H4 (cell line): ENCODE measurements at regions not wholly inside any gene's neighbourhood (a gene's known extent, or its start where the extent isn't known, plus 50 kb on each side); places are given as distances from the start of the nearest gene placed in this dataset.

Source experiments
- DNase-seq: peaks from one replicate; pipeline ENCODE4 v3.0.0-alpha.2; 2015; ENCODE audit warnings: low spot score

- no peak for DNase-seq
These were observed 127.5 kb upstream of the CDH13 start for GRCh38 chr16:82499302-82499701.

GRCh38 chr16:82497139-82497538 lies 129.6 kb upstream of the CDH13 start:
- DNase-seq, result peak; percentile 23

GRCh38 chr16:82488460-82488859 lies 138.3 kb upstream of the CDH13 start:
- no peak for DNase-seq

GRCh38 chr16:82481455-82481854 lies 145.3 kb upstream of the CDH13 start:
- peak; percentile 6 for DNase-seq

GRCh38 chr16:82476786-82477185 lies 150.0 kb upstream of the CDH13 start:
- no peak for DNase-seq

GRCh38 chr16:82470620-82471152 lies 156.1 kb upstream of the CDH13 start:
- peak; percentile 29 for DNase-seq

GRCh38 chr16:82470016-82470415 lies 156.8 kb upstream of the CDH13 start:
- DNase-seq, result no peak

GRCh38 chr16:82464187-82464586 lies 162.6 kb upstream of the CDH13 start:
- no peak for DNase-seq

GRCh38 chr16:82460766-82461165 lies 166.0 kb upstream of the CDH13 start:
- DNase-seq, result no peak

- no peak for DNase-seq
These were observed 167.1 kb upstream of the CDH13 start for GRCh38 chr16:82459580-82460256.

- peak; percentile 81 for DNase-seq
These were observed 170.1 kb upstream of the CDH13 start for GRCh38 chr16:82456683-82457082.

- no peak for DNase-seq
These were observed 172.2 kb upstream of the CDH13 start for GRCh38 chr16:82454566-82454965.

- no peak for DNase-seq
These were observed 172.6 kb upstream of the CDH13 start for GRCh38 chr16:82454152-82454551.

- DNase-seq, result no peak
These were observed 174.6 kb upstream of the CDH13 start for GRCh38 chr16:82452004-82452756.

- DNase-seq, result no peak
These were observed 175.3 kb upstream of the CDH13 start for GRCh38 chr16:82451449-82451848.

GRCh38 chr16:82440336-82440735 lies 186.4 kb upstream of the CDH13 start:
- no peak for DNase-seq

- no peak for DNase-seq
These were observed 187.0 kb upstream of the CDH13 start for GRCh38 chr16:82439678-82440293.

- no peak for DNase-seq
These were observed 193.7 kb upstream of the CDH13 start for GRCh38 chr16:82433042-82433441.

GRCh38 chr16:82432261-82432660 lies 194.5 kb upstream of the CDH13 start:
- DNase-seq, result no peak

GRCh38 chr16:82425661-82426060 lies 201.1 kb upstream of the CDH13 start:
- DNase-seq, result no peak

GRCh38 chr16:82421851-82422250 lies 204.9 kb upstream of the CDH13 start:
- DNase-seq, result no peak

- no peak for DNase-seq
These were observed 207.4 kb upstream of the CDH13 start for GRCh38 chr16:82419332-82419731.

GRCh38 chr16:82414476-82414875 lies 212.3 kb upstream of the CDH13 start:
- DNase-seq, result no peak
